Amniotic stem cell (primary cell): ENCODE measurements at regions not wholly inside any gene's neighbourhood (a gene's known extent, or its start where the extent isn't known, plus 50 kb on each side); places are given as distances from the start of the nearest gene placed in this dataset.
A peak's percentile ranks its signal among the peaks of the same experiment; 100 is the strongest.
"Not testable (repeated sequence)": the region's sequence is repeated elsewhere in the genome, so short reads cannot be mapped to it uniquely, and the experiment has no call there.

Source experiments
- DNase-seq: peaks from one replicate; lab custom pipeline; 2025; lab: John Stamatoyannopoulos, UW

- no peak for DNase-seq
These were observed 50.3 kb upstream of the TMC1 start for GRCh38 chr9:72471096-72471495.

- no peak for DNase-seq
These were observed 53.4 kb upstream of the TMC1 start for GRCh38 chr9:72467766-72468738.

- DNase-seq: no peak
These were observed 55.8 kb upstream of the TMC1 start for GRCh38 chr9:72465593-72465984.

- no peak for DNase-seq
These were observed 56.4 kb upstream of the TMC1 start for GRCh38 chr9:72464857-72465592.

- no peak for DNase-seq
These were observed 59.1 kb upstream of the TMC1 start for GRCh38 chr9:72462340-72462739.

GRCh38 chr9:72460342-72461312 is 60.8 kb upstream of the TMC1 start:
- DNase-seq: no peak

GRCh38 chr9:72459308-72459707 is 62.1 kb upstream of the TMC1 start:
- DNase-seq: no peak

GRCh38 chr9:72458153-72458552 is 63.3 kb upstream of the TMC1 start:
- DNase-seq: no peak

- no peak for DNase-seq
These were observed 64.0 kb upstream of the TMC1 start for GRCh38 chr9:72457366-72457765.

GRCh38 chr9:72454871-72455491 is 66.4 kb upstream of the TMC1 start:
- DNase-seq: no peak

- DNase-seq: no peak
These were observed 67.6 kb upstream of the TMC1 start for GRCh38 chr9:72453797-72454196.

GRCh38 chr9:72446241-72446640 is 75.2 kb upstream of the TMC1 start:
- DNase-seq: not testable (repeated sequence)

- no peak for DNase-seq
These were observed 76.0 kb upstream of the TMC1 start for GRCh38 chr9:72445306-72445995.

GRCh38 chr9:72444435-72444834 is 77.0 kb upstream of the TMC1 start:
- DNase-seq: no peak

GRCh38 chr9:72443855-72444254 is 77.6 kb upstream of the TMC1 start:
- no peak for DNase-seq

- peak; percentile 53 for DNase-seq
These were observed 77.0 kb upstream of the ZFAND5 start for GRCh38 chr9:72441848-72442607.

GRCh38 chr9:72440992-72441847 is 76.2 kb upstream of the ZFAND5 start:
- no peak for DNase-seq

GRCh38 chr9:72440378-72440777 is 75.4 kb upstream of the ZFAND5 start:
- DNase-seq: no peak

- peak; percentile 23 for DNase-seq
These were observed 68.7 kb upstream of the ZFAND5 start for GRCh38 chr9:72433616-72434267.
